Keratinocyte (primary cell): ENCODE measurements at regions not wholly inside any gene's neighbourhood (a gene's known extent, or its start where the extent isn't known, plus 50 kb on each side); places are given as distances from the start of the nearest gene placed in this dataset.

ENCODE experiments used
- DNase-seq: peaks from one replicate; pipeline ENCODE4 v3.0.0-alpha.2; 2011; ENCODE audit warnings: low read depth, missing footprints, low spot score
- FAIRE-seq: peaks from 2 replicates; lab custom pipeline; 2011; peaks lifted over from hg19 to GRCh38; lab: Jason Lieb, UNC
- H2AFZ ChIP-seq: 2 replicates; pipeline ENCODE4 v1.6.0; 2012; ENCODE audit warnings: low read length, control low read depth, inconsistent platforms; ENCODE audit not compliant: control insufficient read depth
- H3K27ac ChIP-seq: 2 replicates; pipeline ENCODE4 v1.5.1; 2011; ENCODE audit warnings: low read length; ENCODE audit not compliant: control insufficient read depth, insufficient read depth
- H3K27me3 ChIP-seq: 3 replicates; pipeline ENCODE4 v1.6.0; 2011; ENCODE audit warnings: low read length; ENCODE audit not compliant: control insufficient read depth, insufficient read depth; ENCODE audit errors: extremely low read depth
- H3K36me3 ChIP-seq, 2 experiments: 2 replicates in 1 of 2; 3 replicates in 1 of 2; pipeline ENCODE4 v1.5.1; 2011; ENCODE audit warnings: low read length in 2 of 2, mild to moderate bottlenecking in 1 of 2; ENCODE audit not compliant: control insufficient read depth in 2 of 2, insufficient read depth in 2 of 2; ENCODE audit errors: extremely low read depth in 1 of 2
- H3K4me1 ChIP-seq: 3 replicates; pipeline ENCODE4 v1.5.1; 2011; ENCODE audit warnings: low read length; ENCODE audit not compliant: control insufficient read depth, insufficient read depth; ENCODE audit errors: extremely low read depth
- H3K4me2 ChIP-seq: 3 replicates; pipeline ENCODE4 v1.6.0; 2011; ENCODE audit warnings: low read depth, low read length; ENCODE audit not compliant: control insufficient read depth, insufficient read depth; ENCODE audit errors: extremely low read depth
- H3K4me3 ChIP-seq, 3 experiments: fragments of 200-600 bp in 1 of 3; sonication (generic) in 1 of 3; 2 replicates in 2 of 3; 3 replicates in 1 of 3; pipeline ENCODE4 v1.5.1; 2011 to 2016; ENCODE audit warnings: low read length in 3 of 3, mild to moderate bottlenecking in 3 of 3, control low read depth in 2 of 3, inconsistent platforms in 1 of 3, low read depth in 1 of 3, mixed read lengths in 1 of 3, mixed run types in 1 of 3, moderate library complexity in 1 of 3; ENCODE audit not compliant: control insufficient read depth in 2 of 3, insufficient read depth in 2 of 3; ENCODE audit errors: extremely low read depth in 1 of 3
- H3K79me2 ChIP-seq: 2 replicates; pipeline ENCODE4 v1.6.0; 2012; ENCODE audit warnings: low read length; ENCODE audit not compliant: control insufficient read depth, insufficient read depth
- H3K9ac ChIP-seq: 3 replicates; pipeline ENCODE4 v1.6.0; 2011; ENCODE audit warnings: low read length; ENCODE audit not compliant: control insufficient read depth, insufficient read depth; ENCODE audit errors: extremely low read depth
- H3K9me1 ChIP-seq: 3 replicates; pipeline ENCODE4 v1.6.0; 2011; ENCODE audit warnings: low read length; ENCODE audit not compliant: control insufficient read depth, insufficient read depth; ENCODE audit errors: extremely low read depth
- H3K9me3 ChIP-seq: 2 replicates; pipeline ENCODE4 v1.5.1; 2012; ENCODE audit warnings: low read depth, low read length; ENCODE audit not compliant: control insufficient read depth
- H4K20me1 ChIP-seq: 3 replicates; pipeline ENCODE4 v1.6.0; 2011; ENCODE audit warnings: low read length; ENCODE audit not compliant: control insufficient read depth, insufficient read depth; ENCODE audit errors: extremely low read depth
- CTCF ChIP-seq, 3 experiments: IDR thresholded peaks in 1 of 3; conservative IDR thresholded peaks in 1 of 3; optimal IDR thresholded peaks in 1 of 3; 2 replicates in 2 of 3; 3 replicates in 1 of 3; pipeline versions ENCODE3 to v1.5.1; 2011; ENCODE audit warnings: low read length in 3 of 3, mild to moderate bottlenecking in 3 of 3, moderate library complexity in 2 of 3, control low read depth in 1 of 3, inconsistent platforms in 1 of 3; ENCODE audit not compliant: insufficient read depth in 2 of 3; ENCODE audit errors: extremely low read depth in 1 of 3
- EZH2 ChIP-seq: IDR thresholded peaks from one replicate; pipeline ENCODE4 v1.6.1; 2012; ENCODE audit warnings: inconsistent platforms, mild to moderate bottlenecking, low read length, moderate library complexity
- dilution Hi-C: fragments of 300-500 bp; cut with MboI; formaldehyde crosslinking; loops from one replicate; pipeline ENCODE4 v1.7.0; 2020; ENCODE audit warnings: low sequenced_read_pairs; ENCODE audit not compliant: extremely low pct_ligation_motif_present

GRCh38 chr1:228900886-228901392, 165.7 kb downstream of the RHOU start:
- DNase-seq (no peak), FAIRE-seq (no peak)
- no peak overlapping the region for H3K4me2 ChIP-seq
- H2AFZ ChIP-seq, result no peak overlapping the region
- H3K4me1 ChIP-seq, result peaks cover 7% of the 10 kb centered on the region
- H3K9me1 ChIP-seq, result no peaks in the 10 kb centered on the region
- no peaks in the 10 kb centered on the region for H3K9me3 ChIP-seq
- no peaks in the 10 kb centered on the region for H3K36me3 ChIP-seq
- no peak overlapping the region for H3K4me3 ChIP-seq
- peaks cover 50% of the 10 kb centered on the region for H3K27me3 ChIP-seq
- no peak for TF ChIP-seq EZH2
- TF ChIP-seq CTCF (optimal IDR thresholded peaks at IDR 0.05 in 1 of 3, IDR thresholded peaks at IDR 0.05 in 1 of 3, conservative IDR thresholded peaks at IDR 0.05 in 1 of 3; ENCODE audit: extremely low read depth in 1 of 3, insufficient read depth in 2 of 3, low read length in 3 of 3), result no peak
- no peak overlapping the region for H3K9ac ChIP-seq
- peaks cover 3% of the 10 kb centered on the region for H4K20me1 ChIP-seq
- H3K79me2 ChIP-seq, result no peaks in the 10 kb centered on the region
- no peak overlapping the region for H3K27ac ChIP-seq
- dilution Hi-C loops, result no loop called here

DNA sequence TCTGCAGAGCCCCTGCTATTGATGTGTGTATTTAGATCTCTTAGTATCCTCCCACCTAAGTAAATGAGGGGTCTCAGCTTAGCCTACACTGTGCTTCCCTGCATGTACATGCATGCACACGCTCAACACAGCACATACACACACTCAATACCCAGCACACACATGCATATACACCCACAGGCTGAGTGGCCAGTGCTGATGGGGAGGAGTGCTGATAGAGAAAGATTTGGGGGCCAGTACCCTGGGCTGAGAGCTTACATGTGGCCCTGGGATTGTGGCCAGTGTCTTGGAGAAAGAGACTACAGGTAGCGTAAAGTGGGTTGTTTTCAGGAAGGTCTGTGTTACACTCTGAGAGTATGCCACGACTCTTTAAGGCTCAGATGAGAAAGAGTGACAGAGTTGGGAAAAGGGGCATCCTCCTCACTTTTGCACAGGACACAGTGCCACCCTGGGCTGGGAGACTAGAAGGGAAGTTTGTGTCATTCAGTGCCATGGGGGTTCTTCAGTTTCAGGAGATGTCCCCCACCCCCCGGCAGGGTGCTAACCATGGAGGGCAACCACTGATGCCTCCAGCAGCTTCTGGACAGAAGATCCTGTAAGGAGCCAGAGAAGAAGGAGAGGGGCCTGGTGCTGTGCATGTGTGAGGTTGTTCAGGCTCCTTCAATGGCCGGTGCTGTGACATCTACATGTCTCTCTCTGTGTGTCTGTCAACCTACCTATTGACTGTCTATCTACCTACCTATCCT, 166.8 kb downstream of the RHOU start:
- no peak overlapping the region for H3K27ac ChIP-seq
- dilution Hi-C loops, result no loop called here
- H3K27me3 ChIP-seq, result peaks cover 55% of the 10 kb centered on the region
- TF ChIP-seq EZH2 (no peak), CTCF (optimal IDR thresholded peaks at IDR 0.05 in 1 of 3, IDR thresholded peaks at IDR 0.05 in 1 of 3, conservative IDR thresholded peaks at IDR 0.05 in 1 of 3; ENCODE audit: extremely low read depth in 1 of 3, insufficient read depth in 2 of 3, low read length in 3 of 3) (no peak)
- H3K4me1 ChIP-seq, result peaks cover 7% of the 10 kb centered on the region
- H3K79me2 ChIP-seq, result no peaks in the 10 kb centered on the region
- H3K9me1 ChIP-seq, result no peaks in the 10 kb centered on the region
- H3K36me3 ChIP-seq, result no peaks in the 10 kb centered on the region
- no peak overlapping the region for H2AFZ ChIP-seq
- H4K20me1 ChIP-seq, result peaks cover 3% of the 10 kb centered on the region
- no peak overlapping the region for H3K4me2 ChIP-seq
- H3K9me3 ChIP-seq, result no peaks in the 10 kb centered on the region
- FAIRE-seq, result no peak
- no peak for DNase-seq
- no peak overlapping the region for H3K9ac ChIP-seq
- H3K4me3 ChIP-seq, result no peak overlapping the region
